PFSK-1 (cell line): ENCODE measurements at regions not wholly inside any gene's neighbourhood (a gene's known extent, or its start where the extent isn't known, plus 50 kb on each side); places are given as distances from the start of the nearest gene placed in this dataset.
A peak's percentile ranks its signal among the peaks of the same experiment; 100 is the strongest.

ENCODE experiments used
- FOXP2 ChIP-seq: optimal IDR thresholded peaks from 2 replicates; pipeline ENCODE3; 2011; ENCODE audit warnings: borderline replicate concordance, control low read depth, inconsistent platforms; ENCODE audit not compliant: insufficient read depth; ENCODE audit errors: extremely low read length, extremely low read depth
- POLR2AphosphoS5 ChIP-seq: IDR thresholded peaks from 2 replicates; pipeline ENCODE4 v1.6.1; 2012; ENCODE audit warnings: low read depth, mild to moderate bottlenecking, control low read depth, low read length, moderate library complexity
- REST ChIP-seq, 2 experiments: IDR thresholded peaks; 2 replicates each; pipeline versions ENCODE4 v1.6.1 to v1.8.0; 2011 to 2012; ENCODE audit warnings: low read depth in 2 of 2, low read length in 2 of 2, control low read depth in 1 of 2, inconsistent platforms in 1 of 2, mild to moderate bottlenecking in 1 of 2, moderate library complexity in 1 of 2; ENCODE audit not compliant: insufficient read depth in 1 of 2
- SIN3A ChIP-seq: IDR thresholded peaks from 2 replicates; pipeline ENCODE4 v1.6.1; 2012; ENCODE audit warnings: mild to moderate bottlenecking, low read length, moderate library complexity, borderline replicate concordance; ENCODE audit not compliant: insufficient read depth
- TAF1 ChIP-seq: IDR thresholded peaks from 2 replicates; pipeline ENCODE4 v1.6.1; 2012; ENCODE audit warnings: low read length, control low read depth, borderline replicate concordance; ENCODE audit not compliant: insufficient read depth

- no peak for TF ChIP-seq TAF1
- no peak for TF ChIP-seq FOXP2
- no peak for TF ChIP-seq REST (IDR thresholded peaks at IDR 0.05; ENCODE audit: insufficient read depth in 1 of 2, low read depth in 2 of 2, low read length in 2 of 2)
- TF ChIP-seq POLR2AphosphoS5, result no peak
- TF ChIP-seq SIN3A, result no peak
These were observed 149.5 kb downstream of the TMTC3 start for GRCh38 chr12:88291498-88292131.

DNA sequence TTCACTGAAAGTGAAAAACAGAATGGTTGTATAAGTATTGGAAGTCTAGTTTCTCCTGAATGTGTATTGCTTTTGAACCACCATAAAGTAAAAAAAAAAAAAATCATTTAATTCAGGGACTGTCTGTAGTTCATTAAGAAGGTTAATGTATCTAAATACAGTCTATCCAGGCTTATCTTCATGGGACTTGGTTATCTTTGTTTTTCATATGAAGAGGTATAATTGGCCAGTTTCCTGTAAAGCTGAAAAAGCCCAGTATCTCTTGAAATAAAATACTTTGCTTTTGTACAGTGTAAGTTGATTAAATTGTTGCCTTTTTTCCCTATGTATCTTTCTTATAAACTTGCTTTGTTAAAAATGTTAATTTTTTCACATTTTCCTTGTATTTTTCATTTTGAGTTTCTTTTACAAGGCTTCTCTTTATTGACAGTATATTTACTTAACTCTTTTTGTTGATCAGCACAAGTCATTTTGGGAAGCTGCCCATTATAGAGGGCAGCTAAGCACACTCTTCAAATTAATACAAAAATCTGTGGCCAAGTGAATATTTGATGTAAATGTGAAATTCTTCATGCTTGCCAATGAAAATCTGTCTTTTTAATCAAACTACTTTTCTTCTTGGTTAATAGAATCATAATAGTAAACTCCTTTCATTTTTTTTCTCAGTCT lies 156.0 kb downstream of the TMTC3 start:
- TF ChIP-seq POLR2AphosphoS5, result no peak
- TF ChIP-seq FOXP2, result no peak
- TF ChIP-seq SIN3A, result no peak
- TF ChIP-seq TAF1, result no peak
- no peak for TF ChIP-seq REST (IDR thresholded peaks at IDR 0.05; ENCODE audit: insufficient read depth in 1 of 2, low read depth in 2 of 2, low read length in 2 of 2)

DNA sequence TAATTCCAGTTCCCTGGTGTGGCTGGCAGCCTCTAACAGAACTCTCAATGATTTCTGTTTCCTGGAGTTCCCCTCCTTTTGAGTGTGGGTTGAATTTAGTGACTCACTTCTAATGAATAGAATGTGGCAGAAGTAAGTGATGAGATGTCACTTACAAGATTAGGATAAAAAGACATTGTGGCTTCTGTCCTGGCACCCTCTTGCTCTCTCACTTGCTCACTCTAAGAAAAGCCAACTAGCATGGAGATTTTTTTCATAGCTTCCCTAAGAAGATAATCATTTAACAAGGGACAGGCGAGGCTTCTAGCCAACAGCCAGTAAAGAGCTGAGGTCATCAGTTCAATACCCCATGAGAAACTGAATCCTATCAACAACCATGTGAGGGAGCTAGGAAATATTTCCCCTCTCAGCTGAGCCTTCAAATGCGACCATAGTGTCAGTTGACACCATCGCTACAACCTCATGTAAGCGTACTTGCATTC lies 156.7 kb downstream of the TMTC3 start:
- no peak for TF ChIP-seq FOXP2
- TF ChIP-seq REST (IDR thresholded peaks at IDR 0.05; ENCODE audit: insufficient read depth in 1 of 2, low read depth in 2 of 2, low read length in 2 of 2), result no peak
- no peak for TF ChIP-seq POLR2AphosphoS5
- no peak for TF ChIP-seq SIN3A
- no peak for TF ChIP-seq TAF1

DNA sequence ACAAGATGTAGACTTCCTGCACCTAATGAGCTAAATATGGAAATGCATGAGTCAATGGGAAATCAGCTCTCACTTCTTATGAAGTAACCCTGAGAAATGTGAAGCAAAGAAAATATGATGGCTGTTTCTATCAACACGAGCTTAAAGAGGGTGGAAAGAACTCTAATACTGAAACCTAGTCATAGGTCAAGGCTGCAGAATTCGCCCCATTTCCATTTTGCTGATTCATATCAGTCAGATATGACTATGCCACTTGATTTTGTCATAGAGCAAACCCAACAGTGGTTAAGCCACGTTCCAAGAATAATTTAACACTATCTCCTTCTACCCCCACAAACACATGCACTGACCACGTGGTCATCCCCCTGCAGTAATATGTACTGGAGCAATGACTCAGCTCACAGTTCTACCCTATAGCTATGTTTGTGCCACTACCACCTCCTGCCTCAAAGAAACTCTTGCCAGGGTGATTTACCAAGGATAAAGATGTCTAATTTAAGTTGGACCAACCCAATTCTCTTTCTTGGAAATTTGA lies 157.5 kb downstream of the TMTC3 start:
- TF ChIP-seq REST (IDR thresholded peaks at IDR 0.05; ENCODE audit: insufficient read depth in 1 of 2, low read depth in 2 of 2, low read length in 2 of 2) (peak in 1 of 2 experiments; percentile 36; a peak in 1 of 4 replicates), POLR2AphosphoS5 (no peak), SIN3A (peak; percentile 10; the same call in 1 of the 2 replicates), TAF1 (no peak; the same call in 1 of the 2 replicates), FOXP2 (no peak)
